B cell (primary cell): ENCODE measurements at regions not wholly inside any gene's neighbourhood (a gene's known extent, or its start where the extent isn't known, plus 50 kb on each side); places are given as distances from the start of the nearest gene placed in this dataset.

ENCODE experiments used
- ATAC-seq: fragments of 200-7000 bp; cut with Tn5 transposase; one replicate; pipeline ENCODE4 v1.10.0; 2021; ENCODE audit warnings: low read depth, mild to moderate bottlenecking, moderate number of reproducible peaks, moderate library complexity
- CTCF ChIA-PET: fragments of 350-600 bp; sonication (Branson Sonifier 250); formaldehyde crosslinking; loops from one replicate; lab custom pipeline; 2021; ENCODE audit warnings: antibody characterized with exemption, inconsistent platforms; lab: Charles Lee
- POLR2A ChIA-PET: fragments of 350-600 bp; sonication (Branson Sonifier 250); formaldehyde crosslinking; loops from one replicate; lab custom pipeline; 2021; ENCODE audit warnings: antibody characterized with exemption; lab: Charles Lee
- DNase-seq: peaks from one replicate; pipeline ENCODE4 v3.0.0; 2013
- H2AFZ ChIP-seq: 2 replicates; pipeline ENCODE4 v1.6.1; 2012; ENCODE audit warnings: mild to moderate bottlenecking, low read depth, low read length; ENCODE audit not compliant: insufficient read depth, poor library complexity, severe bottlenecking
- H3K27ac ChIP-seq, 2 donors: 1 replicate in 1 of 2; 2 replicates in 1 of 2; pipeline ENCODE4 v1.5.1; 2012 to 2013; ENCODE audit warnings: low read length in 2 of 2, mild to moderate bottlenecking in 2 of 2, moderate library complexity in 1 of 2
- H3K27me3 ChIP-seq, 4 experiments: fragments of 200-600 bp in 1 of 4; sonication (generic) in 1 of 4; replicated peaks in 1 of 4; 1 replicate in 2 of 4; 2 replicates in 2 of 4; pipeline versions ENCODE4 v1.6.1 to v1.7.0; 2013 to 2016; ENCODE audit warnings: low read length in 3 of 4, mild to moderate bottlenecking in 2 of 4, mixed read lengths in 1 of 4, moderate library complexity in 1 of 4; ENCODE audit not compliant: insufficient read depth in 4 of 4, control insufficient read depth in 3 of 4; ENCODE audit errors: control extremely low read depth in 1 of 4
- H3K36me3 ChIP-seq, 2 experiments: replicated peaks in 1 of 2; 1 replicate in 1 of 2; 2 replicates in 1 of 2; pipeline versions ENCODE4 v1.6.1 to v1.7.1; 2013; ENCODE audit warnings: low read length in 1 of 2; ENCODE audit not compliant: insufficient read depth in 2 of 2, control insufficient read depth in 1 of 2; ENCODE audit errors: control extremely low read depth in 1 of 2, extremely low read depth in 1 of 2
- H3K4me1 ChIP-seq, 2 donors: fragments of 200-600 bp in 1 of 2; sonication (generic) in 1 of 2; 1 replicate in 1 of 2; 2 replicates in 1 of 2; pipeline versions ENCODE4 v1.5.1 to v1.6.1; 2013 to 2017; ENCODE audit warnings: low read length in 2 of 2; ENCODE audit not compliant: control insufficient read depth in 2 of 2, insufficient read depth in 2 of 2
- H3K4me2 ChIP-seq: replicated peaks from 2 replicates; pipeline ENCODE3; 2012; ENCODE audit warnings: mild to moderate bottlenecking, low read depth, low read length; ENCODE audit not compliant: poor library complexity, severe bottlenecking
- H3K4me3 ChIP-seq, 5 experiments: fragments of 200-600 bp in 1 of 5; sonication (generic) in 1 of 5; 1 replicate in 3 of 5; 2 replicates in 2 of 5; pipeline versions ENCODE4 v1.5.1 to v1.7.0; 2011 to 2016; ENCODE audit warnings: low read length in 4 of 5, mild to moderate bottlenecking in 4 of 5, low read depth in 2 of 5, control low read depth in 1 of 5, moderate library complexity in 1 of 5; ENCODE audit not compliant: insufficient read depth in 1 of 5; ENCODE audit errors: control extremely low read depth in 1 of 5, extremely low read depth in 1 of 5
- H3K79me2 ChIP-seq: fragments of 200-600 bp; sonication (generic); one replicate; pipeline ENCODE4 v1.6.0; 2016; ENCODE audit warnings: low read length; ENCODE audit not compliant: control insufficient read depth, insufficient read depth
- H3K9ac ChIP-seq: fragments of 200-600 bp; sonication (generic); 2 replicates; pipeline ENCODE4 v1.6.1; 2017; ENCODE audit warnings: mild to moderate bottlenecking, low read length, moderate library complexity
- H3K9me3 ChIP-seq, 3 donors: one replicate each; pipeline versions ENCODE4 v1.6.1 to v1.7.1; 2013; ENCODE audit warnings: low read length in 2 of 3; ENCODE audit not compliant: control insufficient read depth in 2 of 3, insufficient read depth in 1 of 3; ENCODE audit errors: control extremely low read depth in 1 of 3
- H4K20me1 ChIP-seq: 2 replicates; pipeline ENCODE4 v1.6.0; 2012; ENCODE audit warnings: mild to moderate bottlenecking, low read length; ENCODE audit not compliant: insufficient read depth, control insufficient read depth, poor library complexity, severe bottlenecking
- H3K27ac Mint-ChIP-seq: one replicate; pipeline ENCODE4 v1.8.0; 2021; ENCODE audit warnings: mixed read lengths
- H3K27me3 Mint-ChIP-seq: one replicate; pipeline ENCODE4 v1.8.0; 2021; ENCODE audit warnings: mixed read lengths
- H3K4me1 Mint-ChIP-seq: one replicate; pipeline ENCODE4 v1.8.0; 2021; ENCODE audit warnings: mixed read lengths
- H3K4me3 Mint-ChIP-seq: one replicate; pipeline ENCODE4 v1.8.0; 2021; ENCODE audit warnings: mixed read lengths
- H3K9me3 Mint-ChIP-seq: one replicate; pipeline ENCODE4 v1.8.0; 2022; ENCODE audit warnings: mixed read lengths; ENCODE audit not compliant: insufficient read depth
- EZH2 ChIP-seq: IDR thresholded peaks from 2 replicates; pipeline ENCODE4 v1.6.1; 2012; ENCODE audit warnings: borderline replicate concordance, low read depth, mild to moderate bottlenecking, moderate library complexity, low read length; ENCODE audit not compliant: insufficient read depth, poor library complexity, severe bottlenecking
- WGBS: methylation state at CpG from one replicate; pipeline ENCODE4 v1.1.5; 2013; ENCODE audit warnings: missing lambda C conversion rate; ENCODE audit not compliant: insufficient coverage; 5-methylcytosine and 5-hydroxymethylcytosine counted together
- intact Hi-C: fragments of 100-400 bp; cut with micrococcal nuclease; formaldehyde crosslinking; loops from one replicate; pipeline ENCODE4 v1.10.0; 2022
- TF ChIP-seq, protein P1 (sequence below): fragments of 200-600 bp; IDR thresholded peaks from one replicate; pipeline ENCODE4 v1.8.0; 2022; ENCODE audit warnings: antibody characterized with exemption, mild to moderate bottlenecking

DNA sequence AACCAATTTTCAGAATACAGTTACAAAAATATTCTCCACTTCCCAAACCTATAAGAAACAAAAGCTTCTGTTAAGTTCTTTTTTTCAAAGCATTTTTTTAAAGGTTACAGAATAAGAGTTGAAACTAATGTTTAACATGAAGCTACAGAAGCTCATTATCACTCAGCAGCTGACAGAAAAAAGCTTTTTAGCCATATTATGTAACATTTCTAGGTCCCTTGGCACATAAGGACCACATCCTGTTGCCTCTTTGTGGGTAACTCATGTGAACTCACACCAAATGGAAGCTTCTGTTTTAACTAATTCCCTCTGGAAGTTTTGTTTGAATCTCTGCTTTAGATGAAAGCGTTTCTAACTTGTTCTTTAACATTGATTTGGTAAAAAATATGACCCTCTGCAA, 242.5 kb upstream of the TMPRSS15 start:
- Histone ChIP-seq H3K4me3 (no peak overlapping the region), H3K27ac (no peak overlapping the region), H3K9me3 (no peaks in the 10 kb centered on the region), H3K79me2 (no peaks in the 10 kb centered on the region), H3K9ac (no peak overlapping the region), H3K4me1 (no peaks in the 10 kb centered on the region), H2AFZ (no peak overlapping the region), H3K4me2 (no peak overlapping the region), H3K36me3 (no peaks in the 10 kb centered on the region), H4K20me1 (no peaks in the 10 kb centered on the region), H3K27me3 (no peaks in the 10 kb centered on the region)
- peaks cover 5% of the 10 kb centered on the region for H3K4me1 Mint-ChIP-seq
- TF ChIP-seq, protein P1, sequence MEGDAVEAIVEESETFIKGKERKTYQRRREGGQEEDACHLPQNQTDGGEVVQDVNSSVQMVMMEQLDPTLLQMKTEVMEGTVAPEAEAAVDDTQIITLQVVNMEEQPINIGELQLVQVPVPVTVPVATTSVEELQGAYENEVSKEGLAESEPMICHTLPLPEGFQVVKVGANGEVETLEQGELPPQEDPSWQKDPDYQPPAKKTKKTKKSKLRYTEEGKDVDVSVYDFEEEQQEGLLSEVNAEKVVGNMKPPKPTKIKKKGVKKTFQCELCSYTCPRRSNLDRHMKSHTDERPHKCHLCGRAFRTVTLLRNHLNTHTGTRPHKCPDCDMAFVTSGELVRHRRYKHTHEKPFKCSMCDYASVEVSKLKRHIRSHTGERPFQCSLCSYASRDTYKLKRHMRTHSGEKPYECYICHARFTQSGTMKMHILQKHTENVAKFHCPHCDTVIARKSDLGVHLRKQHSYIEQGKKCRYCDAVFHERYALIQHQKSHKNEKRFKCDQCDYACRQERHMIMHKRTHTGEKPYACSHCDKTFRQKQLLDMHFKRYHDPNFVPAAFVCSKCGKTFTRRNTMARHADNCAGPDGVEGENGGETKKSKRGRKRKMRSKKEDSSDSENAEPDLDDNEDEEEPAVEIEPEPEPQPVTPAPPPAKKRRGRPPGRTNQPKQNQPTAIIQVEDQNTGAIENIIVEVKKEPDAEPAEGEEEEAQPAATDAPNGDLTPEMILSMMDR: no peak
- no peak for TF ChIP-seq EZH2
- no peak overlapping the region for H3K27ac Mint-ChIP-seq
- DNase-seq (no peak), ATAC-seq (no peak)
- intact Hi-C loops: no loop called here
- no CpG with 5 or more reads among the region's 1 CpG for WGBS
- no peaks in the 10 kb centered on the region for H3K27me3 Mint-ChIP-seq
- H3K9me3 Mint-ChIP-seq: no peaks in the 10 kb centered on the region
- H3K4me3 Mint-ChIP-seq: no peak overlapping the region
- ChIA-PET POLR2A (no interaction called here), CTCF (interaction anchor here (0.8 kb wide), 1 partner anchor 13 kb away, joined by 3 read pairs; no protein-coding TSS in a partner anchor)

- Histone ChIP-seq H3K27ac (no peak overlapping the region), H3K4me3 (no peak overlapping the region), H3K79me2 (no peaks in the 10 kb centered on the region), H3K4me2 (no peak overlapping the region), H3K9ac (no peak overlapping the region), H4K20me1 (no peaks in the 10 kb centered on the region), H3K4me1 (no peaks in the 10 kb centered on the region), H3K27me3 (no peaks in the 10 kb centered on the region), H3K36me3 (no peaks in the 10 kb centered on the region), H3K9me3 (peaks cover 0 to 4% (median 0%) of the 10 kb centered on the region in 3 donors), H2AFZ (no peak overlapping the region)
- TF ChIP-seq, protein P1: no peak
- no peak for TF ChIP-seq EZH2
- H3K4me3 Mint-ChIP-seq: no peak overlapping the region
- DNase-seq: no peak
- H3K27ac Mint-ChIP-seq: no peak overlapping the region
- no CpG with 5 or more reads among the region's 3 CpGs for WGBS
- intact Hi-C loops: no loop called here
- ChIA-PET CTCF (no interaction called here), POLR2A (no interaction called here)
- no peak for ATAC-seq
- no peaks in the 10 kb centered on the region for H3K27me3 Mint-ChIP-seq
- no peaks in the 10 kb centered on the region for H3K4me1 Mint-ChIP-seq
- H3K9me3 Mint-ChIP-seq: no peaks in the 10 kb centered on the region
These were observed 252.3 kb upstream of the TMPRSS15 start for GRCh38 chr21:18655931-18656330.
